HepG2 (cell line): ENCODE measurements at regions not wholly inside any gene's neighbourhood (a gene's known extent, or its start where the extent isn't known, plus 50 kb on each side); places are given as distances from the start of the nearest gene placed in this dataset.

ENCODE experiments used
- ATAC-seq: fragments of 200-7000 bp; cut with Tn5 transposase; 3 replicates; pipeline ENCODE4 v1.9.1; 2020; ENCODE audit warnings: mild to moderate bottlenecking, moderate library complexity
- BruUV-seq: library from RNA; stranded (reverse); fragments of 400-500 nt; replicated peaks from 2 replicates; lab custom pipeline; 2021; lab: Mats Ljungman, UMichigan
- CTCF ChIA-PET: fragments of 300-600 bp; formaldehyde crosslinking; extraction: SDS; loops from one replicate; lab custom pipeline; 2021; ENCODE audit warnings: low total read pairs, inconsistent platforms, low intra/inter-chr PET ratio; lab: Yijun Ruan, JAX
- POLR2A ChIA-PET: fragments of 350-600 bp; sonication (Branson Sonifier 250); formaldehyde crosslinking; loops from one replicate; lab custom pipeline; 2020; ENCODE audit warnings: antibody characterized with exemption, inconsistent platforms; lab: Yijun Ruan, JAX
- DNase-seq: peaks from one replicate; pipeline ENCODE4 v3.0.0-alpha.2; 2015; ENCODE audit warnings: low spot score
- FAIRE-seq: peaks from 3 replicates; lab custom pipeline; 2011; peaks lifted over from hg19 to GRCh38; lab: Jason Lieb, UNC
- H2AFZ ChIP-seq: one replicate; pipeline ENCODE4 v1.6.1; 2011; ENCODE audit warnings: low read length, inconsistent platforms
- H3K27ac ChIP-seq: fragments of 300-600 bp; 3 replicates; pipeline ENCODE4 v1.8.0; 2011; ENCODE audit warnings: mixed run types, mild to moderate bottlenecking, mixed read lengths, low read length, inconsistent platforms; ENCODE audit not compliant: insufficient read depth; ENCODE audit errors: extremely low read length
- H3K27me3 ChIP-seq, 2 experiments: fragments of 200-600 bp in 1 of 2; 2 replicates in 1 of 2; 3 replicates in 1 of 2; pipeline versions ENCODE4 v1.6.0 to v1.8.0; 2011; ENCODE audit warnings: low read length in 2 of 2, mild to moderate bottlenecking in 2 of 2, moderate library complexity in 2 of 2, inconsistent platforms in 1 of 2; ENCODE audit not compliant: insufficient read depth in 2 of 2, control insufficient read depth in 1 of 2
- H3K36me3 ChIP-seq, 2 experiments: fragments of 200-600 bp in 1 of 2; replicated peaks in 1 of 2; 2 replicates in 1 of 2; 3 replicates in 1 of 2; pipeline versions ENCODE4 v1.5.1 to v1.8.0; 2011; ENCODE audit warnings: low read length in 2 of 2, inconsistent platforms in 1 of 2; ENCODE audit not compliant: insufficient read depth in 2 of 2, control insufficient read depth in 1 of 2
- H3K4me1 ChIP-seq: 2 replicates; pipeline ENCODE4 v1.5.1; 2012; ENCODE audit warnings: low read length, inconsistent platforms; ENCODE audit not compliant: insufficient read depth
- H3K4me2 ChIP-seq: 2 replicates; pipeline ENCODE4 v1.6.0; 2011; ENCODE audit warnings: low read depth, low read length, inconsistent platforms
- H3K4me3 ChIP-seq, 3 experiments: fragments of 200-600 bp in 1 of 3; sonication (generic), shearing (Covaris generic) in 1 of 3; replicated peaks in 1 of 3; 2 replicates each; pipeline ENCODE4 v1.5.1; 2011 to 2016; ENCODE audit warnings: low read length in 3 of 3, inconsistent platforms in 2 of 3, low read depth in 2 of 3, mild to moderate bottlenecking in 2 of 3, control low read depth in 1 of 3, mixed read lengths in 1 of 3; ENCODE audit not compliant: insufficient read depth in 1 of 3
- H3K79me2 ChIP-seq: one replicate; pipeline ENCODE4 v1.6.1; 2011; ENCODE audit warnings: low read length, inconsistent platforms; ENCODE audit not compliant: insufficient read depth
- H3K9ac ChIP-seq: 2 replicates; pipeline ENCODE4 v1.6.0; 2011; ENCODE audit warnings: mild to moderate bottlenecking, low read depth, low read length, inconsistent platforms; ENCODE audit not compliant: insufficient read depth
- H3K9me3 ChIP-seq: 2 replicates; pipeline ENCODE4 v1.5.1; 2012; ENCODE audit warnings: mild to moderate bottlenecking, low read length
- H4K20me1 ChIP-seq: 2 replicates; pipeline ENCODE4 v1.6.0; 2011; ENCODE audit warnings: inconsistent platforms, mild to moderate bottlenecking, low read length, moderate library complexity; ENCODE audit not compliant: insufficient read depth
- CBFB ChIP-seq: sonication (generic); formaldehyde crosslinking; IDR thresholded peaks from 2 replicates; pipeline ENCODE4 v1.4.0; 2020; ENCODE audit warnings: missing genetic modification reagents
- FOXA1 ChIP-seq, 2 experiments: fragments of 450-650 bp in 1 of 2; sonication (generic) in 1 of 2; formaldehyde crosslinking in 1 of 2; IDR thresholded peaks; 2 replicates each; pipeline versions ENCODE4 v1.4.0 to v1.6.1; 2016 to 2020; ENCODE audit warnings: missing genetic modification reagents in 1 of 2
- HDAC1 ChIP-seq: sonication (generic); formaldehyde crosslinking; IDR thresholded peaks from 2 replicates; pipeline ENCODE4 v1.5.1; 2020; ENCODE audit warnings: mild to moderate bottlenecking, missing genetic modification reagents
- HNRNPLL ChIP-seq: fragments of 200-400 bp; formaldehyde crosslinking; IDR thresholded peaks from 2 replicates; pipeline ENCODE4 v1.6.1; 2017; ENCODE audit warnings: mild to moderate bottlenecking, low read depth, low read length; ENCODE audit not compliant: poor library complexity, severe bottlenecking
- IKZF4 ChIP-seq: sonication (generic); formaldehyde crosslinking; IDR thresholded peaks from 2 replicates; pipeline ENCODE4 v1.5.1; 2020; ENCODE audit warnings: borderline replicate concordance, mild to moderate bottlenecking, low read depth, missing genetic modification reagents; ENCODE audit errors: not compliant biosample characterization
- MAFG ChIP-seq: sonication (generic); formaldehyde crosslinking; IDR thresholded peaks from 2 replicates; pipeline ENCODE4 v1.5.1; 2020; ENCODE audit warnings: mild to moderate bottlenecking, missing genetic modification reagents
- MAFK ChIP-seq, 2 experiments: IDR thresholded peaks in 1 of 2; conservative IDR thresholded peaks in 1 of 2; 2 replicates each; pipeline ENCODE4 v1.6.1; 2011; ENCODE audit warnings: improper control_type of control experiment in 2 of 2, low read length in 2 of 2
- SP5 ChIP-seq: IDR thresholded peaks from 2 replicates; pipeline ENCODE4 v1.6.1; 2016; ENCODE audit warnings: low read depth, borderline replicate concordance
- SRSF1 ChIP-seq: fragments of 200-400 bp; formaldehyde crosslinking; optimal IDR thresholded peaks from 2 replicates; pipeline ENCODE3; 2017; ENCODE audit warnings: mild to moderate bottlenecking, low read depth, low read length, moderate library complexity
- ZBTB38 ChIP-seq: sonication (generic); formaldehyde crosslinking; IDR thresholded peaks from 2 replicates; pipeline ENCODE4 v1.5.1; 2020; ENCODE audit warnings: mild to moderate bottlenecking, missing genetic modification reagents
- ZFP36L2 ChIP-seq: sonication (generic); formaldehyde crosslinking; IDR thresholded peaks from 2 replicates; pipeline ENCODE4 v1.4.0; 2020; ENCODE audit warnings: missing genetic modification reagents
- WGBS: methylation state at CpG from one replicate; pipeline ENCODE4 v1.1.6; 2017; ENCODE audit warnings: low lambda C conversion rate; 5-methylcytosine and 5-hydroxymethylcytosine counted together
- in situ Hi-C: cut with HindIII; loops from 2 replicates; pipeline ENCODE4 v1.10.0; 2017; ENCODE audit warnings: low pct_unique_long_range_greater_than_20kb; ENCODE audit not compliant: extremely low pct_ligation_motif_present
- intact Hi-C: fragments of 100-400 bp; cut with micrococcal nuclease; formaldehyde crosslinking; loops from one replicate; pipeline ENCODE4 v1.10.0; 2022; ENCODE audit not compliant: unreplicated experiment
- TF ChIP-seq, protein P1 (sequence below): sonication (generic); formaldehyde crosslinking; IDR thresholded peaks from 2 replicates; pipeline ENCODE4 v1.4.0; 2020; ENCODE audit warnings: missing genetic modification reagents
- TF ChIP-seq, protein P2 (sequence below): sonication (generic); formaldehyde crosslinking; IDR thresholded peaks from 2 replicates; pipeline ENCODE4 v1.5.1; 2020; ENCODE audit warnings: mild to moderate bottlenecking, moderate library complexity, missing genetic modification reagents
- TF ChIP-seq, protein P3 (sequence below): sonication (generic); formaldehyde crosslinking; conservative IDR thresholded peaks from 2 replicates; pipeline ENCODE4 v1.4.0; 2020; ENCODE audit warnings: missing genetic modification reagents
- TF ChIP-seq, protein P4 (sequence below): sonication (generic); formaldehyde crosslinking; IDR thresholded peaks from 2 replicates; pipeline ENCODE4 v1.4.0; 2020; ENCODE audit warnings: mild to moderate bottlenecking, missing genetic modification reagents

DNA sequence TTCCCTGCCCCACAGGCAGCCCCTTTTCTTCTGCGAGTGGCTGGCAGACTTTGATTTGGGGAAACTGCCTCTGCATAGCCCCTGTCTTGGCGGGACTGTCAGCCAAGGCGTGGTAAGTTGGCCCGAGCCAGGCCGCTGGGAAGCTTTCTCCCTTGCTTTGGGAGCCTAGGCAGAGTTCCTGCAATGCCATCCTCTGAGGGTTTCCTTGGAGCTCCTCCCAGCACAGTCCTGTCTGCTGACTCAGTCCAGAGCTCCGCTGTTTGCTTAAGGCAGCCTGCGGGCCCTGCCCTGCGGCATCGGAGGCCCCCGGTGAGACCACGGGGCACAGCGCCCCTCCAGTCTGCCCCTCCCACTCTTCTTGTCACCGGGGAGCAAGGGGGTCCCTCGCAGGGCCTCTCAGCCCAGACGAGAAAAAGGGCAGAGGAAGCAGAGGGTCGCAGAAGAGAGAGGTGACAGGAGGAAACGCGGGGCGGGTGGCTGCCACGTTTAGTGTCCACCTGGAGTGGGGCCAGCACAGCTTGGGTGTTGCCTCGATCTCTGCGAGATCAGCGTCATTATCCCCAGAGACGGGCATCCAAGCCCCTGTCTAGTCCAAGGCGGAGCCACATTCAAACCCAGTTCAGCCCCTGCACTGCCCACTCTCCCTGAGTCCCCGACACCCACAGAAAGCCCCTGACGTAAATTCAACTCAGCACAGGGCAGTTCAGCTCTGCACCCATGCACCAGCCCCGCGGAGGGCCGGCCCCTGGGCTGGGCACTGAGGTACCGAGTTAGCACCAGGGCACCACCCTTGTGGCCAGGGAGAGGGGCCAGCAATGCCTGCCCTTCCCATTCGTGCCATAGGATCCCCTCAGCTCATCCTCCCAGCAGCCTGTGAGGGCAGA lies 59.0 kb upstream of the CHST15 start:
- Histone ChIP-seq H3K27me3 (peaks cover 0 to 8% of the 10 kb centered on the region in 2 experiments; a peak in 4 of 5 replicates), H3K4me1 (peaks cover 43% of the 10 kb centered on the region), H3K4me3 (peak overlapping the region in 1 of 3 experiments; percentile 44; a peak in 1 of 6 replicates), H3K27ac (no peak overlapping the region), H4K20me1 (no peaks in the 10 kb centered on the region), H2AFZ (no peak overlapping the region), H3K4me2 (peak overlapping the region; percentile 53), H3K9me3 (no peaks in the 10 kb centered on the region), H3K79me2 (no peaks in the 10 kb centered on the region), H3K9ac (no peak overlapping the region), H3K36me3 (no peaks in the 10 kb centered on the region)
- in situ Hi-C loops = no loop called here
- ATAC-seq = peak; percentile 86
- WGBS = 23% methylated on average over 13 of the region's 32 CpGs
- FAIRE-seq = no peak
- intact Hi-C loops = loop anchor here (10.0 kb wide), 2 partner anchors 128 to 158 kb away; no protein-coding TSS in a partner anchor
- DNase-seq = peak; percentile 38
- ChIA-PET CTCF (no interaction called here), POLR2A (no interaction called here)
- no TSS peak for BruUV-seq
- TF ChIP-seq, protein P1, sequence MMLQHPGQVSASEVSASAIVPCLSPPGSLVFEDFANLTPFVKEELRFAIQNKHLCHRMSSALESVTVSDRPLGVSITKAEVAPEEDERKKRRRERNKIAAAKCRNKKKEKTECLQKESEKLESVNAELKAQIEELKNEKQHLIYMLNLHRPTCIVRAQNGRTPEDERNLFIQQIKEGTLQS (CRISPR knock-in tag) = 0 out of 2 replicates have a peak, but pooled peaks have one; percentile 11
- TF ChIP-seq MAFK (conservative IDR thresholded peaks at IDR 0.05 in 1 of 2, IDR thresholded peaks at IDR 0.05 in 1 of 2; ENCODE audit: low read length in 2 of 2) (peak; percentile 31 to 49; a peak in 2 of 4 replicates), ZFP36L2 (CRISPR knock-in tag) (no peak), IKZF4 (CRISPR knock-in tag) (no peak), CBFB (CRISPR knock-in tag) (no peak), HDAC1 (CRISPR knock-in tag) (no peak), FOXA1 (IDR thresholded peaks at IDR 0.05) (no peak), FOXA1 (CRISPR knock-in tag; IDR thresholded peaks at IDR 0.05) (peak; percentile 73), MAFG (peak; percentile 16; the same call in 1 of the 2 replicates), SRSF1 (peak; percentile 60), SP5 (CRISPR knock-in tag) (peak; percentile 26; the same call in 1 of the 2 replicates), HNRNPLL (peak; percentile 98), ZBTB38 (peak; percentile 17; the same call in 1 of the 2 replicates)
- TF ChIP-seq, protein P2, sequence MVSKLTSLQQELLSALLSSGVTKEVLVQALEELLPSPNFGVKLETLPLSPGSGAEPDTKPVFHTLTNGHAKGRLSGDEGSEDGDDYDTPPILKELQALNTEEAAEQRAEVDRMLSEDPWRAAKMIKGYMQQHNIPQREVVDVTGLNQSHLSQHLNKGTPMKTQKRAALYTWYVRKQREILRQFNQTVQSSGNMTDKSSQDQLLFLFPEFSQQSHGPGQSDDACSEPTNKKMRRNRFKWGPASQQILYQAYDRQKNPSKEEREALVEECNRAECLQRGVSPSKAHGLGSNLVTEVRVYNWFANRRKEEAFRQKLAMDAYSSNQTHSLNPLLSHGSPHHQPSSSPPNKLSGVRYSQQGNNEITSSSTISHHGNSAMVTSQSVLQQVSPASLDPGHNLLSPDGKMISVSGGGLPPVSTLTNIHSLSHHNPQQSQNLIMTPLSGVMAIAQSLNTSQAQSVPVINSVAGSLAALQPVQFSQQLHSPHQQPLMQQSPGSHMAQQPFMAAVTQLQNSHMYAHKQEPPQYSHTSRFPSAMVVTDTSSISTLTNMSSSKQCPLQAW (CRISPR knock-in tag) = 0 out of 2 replicates have a peak, but pooled peaks have one; percentile 62
- TF ChIP-seq, protein P3, sequence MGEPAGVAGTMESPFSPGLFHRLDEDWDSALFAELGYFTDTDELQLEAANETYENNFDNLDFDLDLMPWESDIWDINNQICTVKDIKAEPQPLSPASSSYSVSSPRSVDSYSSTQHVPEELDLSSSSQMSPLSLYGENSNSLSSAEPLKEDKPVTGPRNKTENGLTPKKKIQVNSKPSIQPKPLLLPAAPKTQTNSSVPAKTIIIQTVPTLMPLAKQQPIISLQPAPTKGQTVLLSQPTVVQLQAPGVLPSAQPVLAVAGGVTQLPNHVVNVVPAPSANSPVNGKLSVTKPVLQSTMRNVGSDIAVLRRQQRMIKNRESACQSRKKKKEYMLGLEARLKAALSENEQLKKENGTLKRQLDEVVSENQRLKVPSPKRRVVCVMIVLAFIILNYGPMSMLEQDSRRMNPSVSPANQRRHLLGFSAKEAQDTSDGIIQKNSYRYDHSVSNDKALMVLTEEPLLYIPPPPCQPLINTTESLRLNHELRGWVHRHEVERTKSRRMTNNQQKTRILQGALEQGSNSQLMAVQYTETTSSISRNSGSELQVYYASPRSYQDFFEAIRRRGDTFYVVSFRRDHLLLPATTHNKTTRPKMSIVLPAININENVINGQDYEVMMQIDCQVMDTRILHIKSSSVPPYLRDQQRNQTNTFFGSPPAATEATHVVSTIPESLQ = no peak
- TF ChIP-seq, protein P4, sequence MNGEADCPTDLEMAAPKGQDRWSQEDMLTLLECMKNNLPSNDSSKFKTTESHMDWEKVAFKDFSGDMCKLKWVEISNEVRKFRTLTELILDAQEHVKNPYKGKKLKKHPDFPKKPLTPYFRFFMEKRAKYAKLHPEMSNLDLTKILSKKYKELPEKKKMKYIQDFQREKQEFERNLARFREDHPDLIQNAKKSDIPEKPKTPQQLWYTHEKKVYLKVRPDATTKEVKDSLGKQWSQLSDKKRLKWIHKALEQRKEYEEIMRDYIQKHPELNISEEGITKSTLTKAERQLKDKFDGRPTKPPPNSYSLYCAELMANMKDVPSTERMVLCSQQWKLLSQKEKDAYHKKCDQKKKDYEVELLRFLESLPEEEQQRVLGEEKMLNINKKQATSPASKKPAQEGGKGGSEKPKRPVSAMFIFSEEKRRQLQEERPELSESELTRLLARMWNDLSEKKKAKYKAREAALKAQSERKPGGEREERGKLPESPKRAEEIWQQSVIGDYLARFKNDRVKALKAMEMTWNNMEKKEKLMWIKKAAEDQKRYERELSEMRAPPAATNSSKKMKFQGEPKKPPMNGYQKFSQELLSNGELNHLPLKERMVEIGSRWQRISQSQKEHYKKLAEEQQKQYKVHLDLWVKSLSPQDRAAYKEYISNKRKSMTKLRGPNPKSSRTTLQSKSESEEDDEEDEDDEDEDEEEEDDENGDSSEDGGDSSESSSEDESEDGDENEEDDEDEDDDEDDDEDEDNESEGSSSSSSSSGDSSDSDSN (CRISPR knock-in tag) = 0 out of 2 replicates have a peak, but pooled peaks have one; percentile 17
